Activated CD4-positive, alpha-beta memory T cell treated with anti-CD3 and anti-CD28 coated beads, Interleukin-2, amount 10 ng/mL, durations not matched to agents 7 days and 5 days (primary cell): ENCODE measurements at regions not wholly inside any gene's neighbourhood (a gene's known extent, or its start where the extent isn't known, plus 50 kb on each side); places are given as distances from the start of the nearest gene placed in this dataset.

Source experiments
- CTCF ChIA-PET: fragments of 350-600 bp; sonication (Branson Sonifier 250); formaldehyde crosslinking; loops from one replicate; lab custom pipeline; 2021; ENCODE audit warnings: antibody characterized with exemption, inconsistent platforms; lab: Charles Lee
- POLR2A ChIA-PET: fragments of 350-600 bp; sonication (Branson Sonifier 250); formaldehyde crosslinking; loops from one replicate; lab custom pipeline; 2021; ENCODE audit warnings: antibody characterized with exemption; lab: Charles Lee
- DNase-seq: peaks from one replicate; pipeline ENCODE4 v3.0.0-alpha.2; 2020
- H3K27ac Mint-ChIP-seq: one replicate; pipeline ENCODE4 v1.8.0; 2021; ENCODE audit warnings: mild to moderate bottlenecking, mixed read lengths
- H3K27me3 Mint-ChIP-seq: one replicate; pipeline ENCODE4 v1.8.0; 2021; ENCODE audit warnings: mixed read lengths
- H3K36me3 Mint-ChIP-seq: one replicate; pipeline ENCODE4 v1.8.0; 2021; ENCODE audit warnings: low read depth, mixed read lengths
- H3K4me1 Mint-ChIP-seq: one replicate; pipeline ENCODE4 v1.8.0; 2021; ENCODE audit warnings: mixed read lengths
- H3K4me3 Mint-ChIP-seq: one replicate; pipeline ENCODE4 v1.8.0; 2021; ENCODE audit warnings: mild to moderate bottlenecking, mixed read lengths
- H3K9me3 Mint-ChIP-seq: one replicate; pipeline ENCODE4 v1.8.0; 2021; ENCODE audit warnings: mixed read lengths

GRCh38 chr6:37554480-37554819 is 54.8 kb upstream of the CCDC167 start:
- H3K27me3 Mint-ChIP-seq = peaks cover 2% of the 10 kb centered on the region
- H3K9me3 Mint-ChIP-seq = no peaks in the 10 kb centered on the region
- CTCF ChIA-PET = interaction anchor here (1.0 kb wide), 1 partner anchor 64 kb away, joined by 3 read pairs; no protein-coding TSS in a partner anchor
- no peaks in the 10 kb centered on the region for H3K36me3 Mint-ChIP-seq
- POLR2A ChIA-PET = no interaction called here
- DNase-seq = no peak
- H3K27ac Mint-ChIP-seq = no peak overlapping the region
- peaks cover 15% of the 10 kb centered on the region for H3K4me1 Mint-ChIP-seq
- H3K4me3 Mint-ChIP-seq = no peak overlapping the region

- CTCF ChIA-PET = no interaction called here
- Mint-ChIP-seq H3K27ac (no peak overlapping the region), H3K36me3 (no peaks in the 10 kb centered on the region), H3K27me3 (no peaks in the 10 kb centered on the region), H3K4me3 (no peak overlapping the region), H3K9me3 (no peaks in the 10 kb centered on the region), H3K4me1 (peaks cover 26% of the 10 kb centered on the region)
- no peak for DNase-seq
- POLR2A ChIA-PET = interaction anchor here (1.5 kb wide), 1 partner anchor 35 kb away, joined by 4 read pairs; no protein-coding TSS in a partner anchor
These were observed 52.6 kb upstream of the CCDC167 start for GRCh38 chr6:37552267-37552666.

GRCh38 chr6:37551867-37552266 is 52.2 kb upstream of the CCDC167 start:
- CTCF ChIA-PET = no interaction called here
- no peaks in the 10 kb centered on the region for H3K27me3 Mint-ChIP-seq
- no peaks in the 10 kb centered on the region for H3K36me3 Mint-ChIP-seq

DNA sequence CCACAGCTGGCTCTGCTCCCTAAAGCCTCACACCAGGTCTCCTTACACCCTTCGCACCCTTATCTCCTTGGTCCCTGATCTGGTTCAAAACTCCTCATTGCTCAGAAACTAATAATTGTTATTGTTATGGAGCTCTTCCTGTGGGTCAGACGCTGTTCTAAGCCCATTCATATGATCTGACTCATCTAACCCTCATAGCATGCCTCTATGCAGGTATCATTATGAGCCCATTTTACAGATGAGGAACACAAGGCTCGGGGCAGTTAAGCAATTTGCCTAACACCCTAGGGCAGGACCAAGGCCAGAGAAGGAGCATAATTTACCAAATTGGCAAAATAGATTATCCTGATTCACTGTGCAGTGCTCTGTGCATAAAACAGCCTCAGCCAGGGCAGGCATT is 51.8 kb upstream of the CCDC167 start:
- ChIA-PET POLR2A (interaction anchor here (0.6 kb wide), 1 partner anchor 50 kb away, joined by 3 read pairs; no protein-coding TSS in a partner anchor), CTCF (no interaction called here)
- Mint-ChIP-seq H3K4me1 (peaks cover 28% of the 10 kb centered on the region), H3K9me3 (no peaks in the 10 kb centered on the region), H3K36me3 (no peaks in the 10 kb centered on the region), H3K4me3 (no peak overlapping the region), H3K27me3 (no peaks in the 10 kb centered on the region), H3K27ac (no peak overlapping the region)
- no peak for DNase-seq

More at GRCh38 chr6:37551867-37552266, 52.2 kb upstream of the CCDC167 start:
- POLR2A ChIA-PET = interaction anchor here (0.6 kb wide), 1 partner anchor 50 kb away, joined by 3 read pairs; no protein-coding TSS in a partner anchor
- Mint-ChIP-seq H3K4me1 (peaks cover 26% of the 10 kb centered on the region), H3K4me3 (no peak overlapping the region), H3K9me3 (no peaks in the 10 kb centered on the region), H3K27ac (no peak overlapping the region)
- no peak for DNase-seq

DNA sequence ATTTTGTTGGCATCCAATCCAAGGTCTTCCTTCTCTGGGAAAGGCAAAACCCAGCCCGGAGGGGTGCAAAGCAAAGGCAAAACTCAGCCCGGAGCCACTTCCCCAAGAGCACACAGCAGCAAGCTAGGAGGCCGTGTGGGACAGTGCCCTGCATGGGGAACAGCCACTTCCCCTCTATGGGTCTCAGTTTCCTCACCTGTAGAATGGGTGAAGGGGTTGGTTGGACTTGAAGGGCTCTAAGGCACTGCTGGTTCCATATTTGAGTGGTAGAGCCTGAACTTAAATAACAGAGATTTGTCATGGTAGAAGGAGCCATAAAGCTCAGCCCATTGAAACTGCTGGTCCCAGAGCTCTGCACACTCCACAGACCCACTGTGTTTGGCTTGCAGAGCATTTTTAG is 51.3 kb upstream of the CCDC167 start:
- DNase-seq = no peak
- Mint-ChIP-seq H3K36me3 (no peaks in the 10 kb centered on the region), H3K27me3 (no peaks in the 10 kb centered on the region), H3K4me3 (no peak overlapping the region), H3K9me3 (no peaks in the 10 kb centered on the region), H3K27ac (no peak overlapping the region), H3K4me1 (peaks cover 28% of the 10 kb centered on the region)
- POLR2A ChIA-PET = no interaction called here
- CTCF ChIA-PET = no interaction called here

DNA sequence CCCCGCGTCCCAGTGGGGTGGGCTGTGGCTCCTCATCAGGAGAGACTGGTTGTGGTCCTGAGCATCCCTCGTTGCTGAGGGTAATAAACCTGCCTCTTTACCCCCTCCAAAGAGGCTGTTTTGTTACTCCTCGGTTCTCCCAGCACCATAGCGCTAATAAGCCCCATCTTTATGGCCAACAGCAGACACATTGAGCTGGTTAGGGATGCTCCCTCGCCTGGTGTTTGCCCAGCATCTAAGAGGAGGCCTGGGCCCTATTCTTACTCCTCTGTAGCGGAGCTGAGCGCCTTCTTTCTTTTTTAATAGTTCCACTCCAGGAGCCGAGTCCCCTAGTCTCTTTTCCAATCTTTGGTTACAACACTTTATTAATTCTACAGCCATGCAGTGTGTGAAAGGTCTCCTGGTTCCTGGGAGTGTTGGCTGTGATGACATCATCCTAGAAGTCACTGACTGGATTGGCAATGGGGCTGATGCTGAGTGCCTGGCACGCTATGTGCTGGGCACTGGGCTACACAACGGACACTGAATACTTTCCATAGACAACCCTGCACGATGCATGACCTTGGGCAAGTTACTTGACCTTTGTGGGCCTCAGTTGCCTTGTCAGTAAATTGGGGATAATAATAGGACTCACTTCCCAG is 50.6 kb upstream of the CCDC167 start:
- ChIA-PET CTCF (no interaction called here), POLR2A (no interaction called here)
- Mint-ChIP-seq H3K4me1 (peaks cover 27% of the 10 kb centered on the region), H3K27ac (no peak overlapping the region), H3K27me3 (no peaks in the 10 kb centered on the region), H3K9me3 (no peaks in the 10 kb centered on the region), H3K4me3 (no peak overlapping the region), H3K36me3 (no peaks in the 10 kb centered on the region)
- no peak for DNase-seq

DNA sequence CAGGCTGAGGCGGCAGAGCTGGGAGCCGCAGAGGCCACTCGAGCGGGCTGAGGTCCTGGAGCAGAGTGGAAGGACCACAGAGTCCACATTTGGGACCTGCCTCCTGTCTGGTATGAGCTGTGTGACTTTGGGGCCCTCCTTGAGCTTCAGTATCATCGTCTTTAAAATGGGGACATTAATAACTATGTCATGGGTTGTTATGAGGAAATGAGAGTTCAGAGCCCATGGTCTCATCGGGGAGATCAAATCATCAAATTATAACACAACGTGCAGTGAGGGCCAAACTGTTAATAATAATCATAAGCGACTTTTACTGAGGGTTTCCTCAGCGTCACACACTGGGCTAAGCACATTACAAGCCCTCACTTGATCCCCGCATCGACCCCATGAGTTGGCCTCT is 49.9 kb upstream of the CCDC167 start:
- no peaks in the 10 kb centered on the region for H3K27me3 Mint-ChIP-seq
- no peak for DNase-seq
- H3K9me3 Mint-ChIP-seq = no peaks in the 10 kb centered on the region
- CTCF ChIA-PET = no interaction called here
- H3K4me3 Mint-ChIP-seq = no peak overlapping the region
- POLR2A ChIA-PET = interaction anchor here (1.0 kb wide), 1 partner anchor 47 kb away, joined by 3 read pairs; no protein-coding TSS in a partner anchor
- peaks cover 30% of the 10 kb centered on the region for H3K4me1 Mint-ChIP-seq
- H3K36me3 Mint-ChIP-seq = no peaks in the 10 kb centered on the region
- no peak overlapping the region for H3K27ac Mint-ChIP-seq
